ENCODE measurements at regions not wholly inside any gene's neighbourhood (a gene's known extent, or its start where the extent isn't known, plus 50 kb on each side); places are given as distances from the start of the nearest gene placed in this dataset.

- Histone ChIP-seq H3K9me3 (no peaks in the 10 kb centered on the region), H3K36me3 (no peaks in the 10 kb centered on the region), H3K4me1 (peaks cover 6% of the 10 kb centered on the region), H3K4me3 (no peak overlapping the region), H3K27ac (no peak overlapping the region), H3K27me3 (no peaks in the 10 kb centered on the region)
- no peak for ATAC-seq
- intact Hi-C loops (cut with DNase I) = no loop called here
- no peak for DNase-seq
- no peak for TF ChIP-seq CTCF (IDR thresholded peaks at IDR 0.05)
Measured at GRCh38 chr2:144877893-144878292, 358.0 kb upstream of the ZEB2 start.

GRCh38 chr2:144876013-144876412 is 356.1 kb upstream of the ZEB2 start:
- Histone ChIP-seq H3K27ac (no peak overlapping the region), H3K36me3 (no peaks in the 10 kb centered on the region), H3K4me1 (peaks cover 6% of the 10 kb centered on the region), H3K9me3 (no peaks in the 10 kb centered on the region), H3K27me3 (no peaks in the 10 kb centered on the region), H3K4me3 (no peak overlapping the region)
- intact Hi-C loops (cut with DNase I) = no loop called here
- TF ChIP-seq CTCF (IDR thresholded peaks at IDR 0.05) = no peak
- DNase-seq (no peak), ATAC-seq (no peak)

GRCh38 chr2:144875290-144875969 is 355.5 kb upstream of the ZEB2 start:
- no peak for DNase-seq
- Histone ChIP-seq H3K4me1 (peaks cover 6% of the 10 kb centered on the region), H3K27ac (no peak overlapping the region), H3K9me3 (no peaks in the 10 kb centered on the region), H3K36me3 (no peaks in the 10 kb centered on the region), H3K27me3 (no peaks in the 10 kb centered on the region), H3K4me3 (no peak overlapping the region)
- intact Hi-C loops (cut with DNase I) = no loop called here
- no peak for TF ChIP-seq CTCF (IDR thresholded peaks at IDR 0.05)
- no peak for ATAC-seq

GRCh38 chr2:144865670-144866069 is 345.8 kb upstream of the ZEB2 start:
- no peaks in the 10 kb centered on the region for H3K36me3 ChIP-seq
- DNase-seq = no peak
- no peaks in the 10 kb centered on the region for H3K27me3 ChIP-seq
- no peaks in the 10 kb centered on the region for H3K9me3 ChIP-seq
- no peak overlapping the region for H3K4me3 ChIP-seq
- intact Hi-C loops (cut with DNase I) = no loop called here
- no peak for ATAC-seq
- no peak for TF ChIP-seq CTCF (IDR thresholded peaks at IDR 0.05)
- H3K27ac ChIP-seq = no peak overlapping the region
- H3K4me1 ChIP-seq = no peaks in the 10 kb centered on the region

GRCh38 chr2:144859716-144860115 is 339.8 kb upstream of the ZEB2 start:
- no peak for DNase-seq
- H3K9me3 ChIP-seq = no peaks in the 10 kb centered on the region
- no peak for TF ChIP-seq CTCF (IDR thresholded peaks at IDR 0.05)
- intact Hi-C loops (cut with DNase I) = no loop called here
- no peak overlapping the region for H3K4me3 ChIP-seq
- no peaks in the 10 kb centered on the region for H3K4me1 ChIP-seq
- H3K27me3 ChIP-seq = no peaks in the 10 kb centered on the region
- no peak for ATAC-seq
- H3K36me3 ChIP-seq = no peaks in the 10 kb centered on the region
- no peak overlapping the region for H3K27ac ChIP-seq

GRCh38 chr2:144858211-144858610 is 338.3 kb upstream of the ZEB2 start:
- ATAC-seq = no peak

More at GRCh38 chr2:144858211-144858610, 338.3 kb upstream of the ZEB2 start:
- no peaks in the 10 kb centered on the region for H3K27me3 ChIP-seq
- no peak overlapping the region for H3K4me3 ChIP-seq
- DNase-seq = no peak
- intact Hi-C loops (cut with DNase I) = no loop called here
- no peaks in the 10 kb centered on the region for H3K9me3 ChIP-seq
- no peaks in the 10 kb centered on the region for H3K36me3 ChIP-seq
- H3K4me1 ChIP-seq = no peaks in the 10 kb centered on the region
- no peak overlapping the region for H3K27ac ChIP-seq
- no peak for TF ChIP-seq CTCF (IDR thresholded peaks at IDR 0.05)
